ENCODE measurements at regions not wholly inside any gene's neighbourhood (a gene's known extent, or its start where the extent isn't known, plus 50 kb on each side); places are given as distances from the start of the nearest gene placed in this dataset.

DNA sequence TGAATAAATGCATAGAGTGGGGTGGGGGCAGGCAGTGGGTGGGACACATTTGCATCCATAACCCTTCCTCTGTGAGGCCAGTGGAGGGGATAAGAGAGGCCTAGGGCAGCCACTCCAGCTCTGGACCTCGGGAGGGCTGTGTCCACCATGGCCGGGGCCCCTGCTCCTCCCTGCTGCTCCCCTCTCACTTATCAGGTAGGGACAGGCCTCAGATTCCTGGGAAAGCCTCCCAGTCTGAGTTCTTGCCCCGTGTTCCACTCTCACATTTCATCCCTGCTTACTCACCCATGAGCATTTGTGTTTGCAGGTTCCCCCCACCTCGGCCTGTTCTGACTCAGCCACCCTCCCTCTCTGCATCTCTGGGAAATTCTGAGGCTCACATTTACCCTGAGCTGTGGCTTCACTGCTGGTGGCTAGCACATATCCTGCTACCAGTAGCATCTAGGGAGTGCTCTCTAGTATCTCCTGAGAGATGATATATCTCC, 128.7 kb upstream of the TOP3B start:
- TF ChIP-seq, protein P1, sequence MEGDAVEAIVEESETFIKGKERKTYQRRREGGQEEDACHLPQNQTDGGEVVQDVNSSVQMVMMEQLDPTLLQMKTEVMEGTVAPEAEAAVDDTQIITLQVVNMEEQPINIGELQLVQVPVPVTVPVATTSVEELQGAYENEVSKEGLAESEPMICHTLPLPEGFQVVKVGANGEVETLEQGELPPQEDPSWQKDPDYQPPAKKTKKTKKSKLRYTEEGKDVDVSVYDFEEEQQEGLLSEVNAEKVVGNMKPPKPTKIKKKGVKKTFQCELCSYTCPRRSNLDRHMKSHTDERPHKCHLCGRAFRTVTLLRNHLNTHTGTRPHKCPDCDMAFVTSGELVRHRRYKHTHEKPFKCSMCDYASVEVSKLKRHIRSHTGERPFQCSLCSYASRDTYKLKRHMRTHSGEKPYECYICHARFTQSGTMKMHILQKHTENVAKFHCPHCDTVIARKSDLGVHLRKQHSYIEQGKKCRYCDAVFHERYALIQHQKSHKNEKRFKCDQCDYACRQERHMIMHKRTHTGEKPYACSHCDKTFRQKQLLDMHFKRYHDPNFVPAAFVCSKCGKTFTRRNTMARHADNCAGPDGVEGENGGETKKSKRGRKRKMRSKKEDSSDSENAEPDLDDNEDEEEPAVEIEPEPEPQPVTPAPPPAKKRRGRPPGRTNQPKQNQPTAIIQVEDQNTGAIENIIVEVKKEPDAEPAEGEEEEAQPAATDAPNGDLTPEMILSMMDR (IDR thresholded peaks at IDR 0.05), result no peak
- TF ChIP-seq POLR2A (IDR thresholded peaks at IDR 0.05) (no peak), POLR2AphosphoS5 (IDR thresholded peaks at IDR 0.05; ENCODE audit: insufficient read depth in 1 of 2, low read depth in 1 of 2) (no peak)

Data from vagina (tissue), 2 donors.